Pons (tissue), 1 donor: ENCODE measurements at regions not wholly inside any gene's neighbourhood (a gene's known extent, or its start where the extent isn't known, plus 50 kb on each side); places are given as distances from the start of the nearest gene placed in this dataset.

Source experiments
- DNase-seq: peaks from one replicate; pipeline ENCODE4 v3.0.0-alpha.2; 2016; ENCODE audit warnings: low spot score

GRCh38 chr15:31828594-31828993 lies 201.7 kb upstream of the CHRNA7 start:
- DNase-seq: peak; percentile 70

GRCh38 chr15:31830591-31830990 lies 199.7 kb upstream of the CHRNA7 start:
- DNase-seq: no peak

GRCh38 chr15:31831596-31831995 lies 198.7 kb upstream of the CHRNA7 start:
- DNase-seq: no peak

- no peak for DNase-seq
Measured at GRCh38 chr15:31834654-31835053, 195.7 kb upstream of the CHRNA7 start.

GRCh38 chr15:31839388-31839787 lies 190.9 kb upstream of the CHRNA7 start:
- no peak for DNase-seq

- DNase-seq: no peak
Measured at GRCh38 chr15:31840849-31841476, 189.4 kb upstream of the CHRNA7 start.

- peak; percentile 61 for DNase-seq
Measured at GRCh38 chr15:31842532-31843195, 187.7 kb upstream of the CHRNA7 start.

- DNase-seq: peak; percentile 96
Measured at GRCh38 chr15:31843426-31844055, 186.8 kb upstream of the CHRNA7 start.

- no peak for DNase-seq
Measured at GRCh38 chr15:31845791-31846190, 184.5 kb upstream of the CHRNA7 start.

- no peak for DNase-seq
Measured at GRCh38 chr15:31847961-31848360, 182.4 kb upstream of the CHRNA7 start.

GRCh38 chr15:31848621-31849020 lies 181.7 kb upstream of the CHRNA7 start:
- no peak for DNase-seq

- DNase-seq: peak; percentile 92
Measured at GRCh38 chr15:31852933-31853799, 177.1 kb upstream of the CHRNA7 start.

- DNase-seq: no peak
Measured at GRCh38 chr15:31856581-31856980, 173.7 kb upstream of the CHRNA7 start.

- no peak for DNase-seq
Measured at GRCh38 chr15:31857194-31857593, 173.1 kb upstream of the CHRNA7 start.

GRCh38 chr15:31858026-31858425 lies 172.3 kb upstream of the CHRNA7 start:
- no peak for DNase-seq

GRCh38 chr15:31866248-31866647 lies 164.1 kb upstream of the CHRNA7 start:
- DNase-seq: no peak

GRCh38 chr15:31867536-31868442 lies 162.5 kb upstream of the CHRNA7 start:
- peak; percentile 82 for DNase-seq

- DNase-seq: peak; percentile 53
Measured at GRCh38 chr15:31869686-31870307, 160.5 kb upstream of the CHRNA7 start.

GRCh38 chr15:31870328-31871165 lies 159.8 kb upstream of the CHRNA7 start, which contains the start of gene OTUD7A:
TSS of gene OTUD7A (minus strand) at chr15:31870673.
- DNase-seq: peak; percentile 88
